ACHN (cell line): ENCODE measurements at regions not wholly inside any gene's neighbourhood (a gene's known extent, or its start where the extent isn't known, plus 50 kb on each side); places are given as distances from the start of the nearest gene placed in this dataset.
"Not testable (repeated sequence)": the region's sequence is repeated elsewhere in the genome, so short reads cannot be mapped to it uniquely, and the experiment has no call there.

Experiments used
- DNase-seq: peaks from one replicate; pipeline ENCODE4 v3.0.0-alpha.2; 2015
- in situ Hi-C: cut with HindIII; loops from 2 replicates; pipeline ENCODE4 v1.10.0; 2017; ENCODE audit warnings: low sequenced_read_pairs, low pct_ligation_motif_present, low pct_unique_long_range_greater_than_20kb

DNA sequence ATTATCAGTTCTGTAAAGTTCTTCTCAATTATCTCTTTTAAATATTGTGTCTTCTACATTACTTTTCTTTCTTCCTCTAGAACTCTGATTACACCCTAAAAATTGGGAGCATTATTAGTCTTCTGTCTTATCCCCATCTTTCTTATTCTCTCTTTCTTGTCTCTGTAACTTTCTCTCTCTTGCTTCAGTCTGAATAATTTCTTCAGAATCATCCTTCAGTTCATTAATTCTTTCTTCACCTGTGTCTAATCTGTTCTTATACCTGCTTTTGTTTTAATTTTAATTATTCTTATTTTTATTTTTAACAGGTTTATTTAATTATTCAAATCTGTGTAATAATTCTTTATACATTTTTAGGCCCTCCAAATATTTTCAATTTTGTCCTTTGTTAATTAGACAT lies 114.3 kb downstream of the GATA3 start:
- in situ Hi-C loops = no loop called here
- DNase-seq = no peak

DNA sequence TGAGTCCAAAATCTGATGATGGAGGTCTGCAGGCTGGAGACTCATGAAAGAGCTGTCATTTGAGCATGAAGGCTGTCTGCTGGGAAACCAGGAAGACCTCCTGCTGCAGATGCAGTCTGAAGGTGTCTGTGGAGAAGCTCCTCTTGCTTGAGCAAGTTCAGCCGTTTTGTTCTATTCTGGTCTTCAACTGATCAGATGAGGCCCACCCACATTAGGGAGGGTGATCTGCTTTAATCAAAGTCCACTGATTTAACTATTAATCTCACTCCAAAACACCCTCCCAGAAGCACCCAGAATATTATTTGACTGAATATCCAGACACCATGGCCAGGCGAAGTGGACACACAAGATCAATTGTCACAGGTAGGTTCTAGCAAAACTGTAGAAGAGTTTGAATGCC lies 116.5 kb downstream of the GATA3 start:
- no peak for DNase-seq
- in situ Hi-C loops = no loop called here

DNA sequence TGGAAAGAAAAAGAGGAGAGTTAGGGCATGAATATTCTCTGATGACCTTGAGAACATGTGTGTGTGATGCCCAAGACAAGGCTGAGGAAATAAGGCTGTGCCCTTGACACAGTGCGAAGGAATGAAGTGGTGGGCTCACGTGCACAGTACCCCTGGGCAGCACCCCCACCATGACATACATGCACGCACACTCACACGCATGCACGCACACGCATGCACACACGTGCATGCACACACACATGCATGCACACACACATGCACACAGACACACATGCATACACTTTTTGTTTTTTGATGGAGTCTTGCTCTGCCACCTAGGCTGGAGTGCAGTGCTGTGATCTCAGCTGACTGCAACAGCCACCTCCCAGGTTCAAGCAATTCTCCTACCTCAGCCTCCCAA lies 118.1 kb downstream of the GATA3 start:
- no peak for DNase-seq
- in situ Hi-C loops = no loop called here

DNA sequence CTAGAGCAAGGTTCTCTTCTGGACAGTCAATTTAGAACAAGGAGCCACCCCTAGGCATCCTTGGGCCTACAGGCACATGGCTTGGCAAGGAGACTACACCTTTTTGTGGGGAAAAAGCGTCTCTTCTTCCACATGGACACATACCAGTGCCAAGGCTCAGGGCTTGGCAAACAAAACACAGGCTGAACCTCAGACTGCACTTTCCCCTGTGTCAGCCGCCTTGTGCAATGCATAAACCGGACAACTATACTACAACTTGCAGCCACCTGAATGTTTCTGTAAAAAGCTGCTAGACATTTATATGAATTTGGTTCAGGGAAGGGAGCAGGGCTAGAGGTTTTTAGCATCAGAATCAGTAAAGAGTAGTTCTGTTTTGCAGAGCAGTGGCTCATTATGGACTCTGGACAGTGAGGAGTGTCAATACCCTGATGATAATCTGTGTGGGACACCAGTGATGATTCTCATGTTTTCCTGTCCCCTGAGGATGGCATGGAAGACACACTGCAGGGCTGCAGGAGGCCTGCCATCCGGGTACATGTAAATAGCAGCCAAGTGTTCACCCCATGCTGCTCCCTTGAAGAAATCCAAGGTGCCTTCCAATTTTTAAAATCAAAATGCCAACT lies 118.9 kb downstream of the GATA3 start:
- no peak for DNase-seq
- in situ Hi-C loops = no loop called here

DNA sequence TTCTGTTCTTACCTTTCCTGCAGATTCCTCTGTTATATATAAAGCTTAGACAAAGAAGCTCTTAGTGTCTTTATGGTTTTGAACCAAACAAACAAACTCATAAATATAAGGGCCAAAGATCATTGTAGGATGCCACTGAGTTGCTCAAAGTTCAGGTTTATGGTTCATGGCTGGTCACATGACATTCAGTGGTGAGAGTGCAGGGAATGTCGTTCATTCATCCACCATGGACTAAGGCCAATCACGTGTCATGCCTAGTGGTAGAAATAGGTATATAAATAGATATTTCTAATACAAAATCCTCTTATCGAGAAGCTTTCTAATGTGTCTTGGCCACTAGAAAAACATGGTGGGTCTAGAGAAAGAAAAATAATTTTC lies 119.4 kb downstream of the GATA3 start:
- in situ Hi-C loops = no loop called here
- DNase-seq = no peak

DNA sequence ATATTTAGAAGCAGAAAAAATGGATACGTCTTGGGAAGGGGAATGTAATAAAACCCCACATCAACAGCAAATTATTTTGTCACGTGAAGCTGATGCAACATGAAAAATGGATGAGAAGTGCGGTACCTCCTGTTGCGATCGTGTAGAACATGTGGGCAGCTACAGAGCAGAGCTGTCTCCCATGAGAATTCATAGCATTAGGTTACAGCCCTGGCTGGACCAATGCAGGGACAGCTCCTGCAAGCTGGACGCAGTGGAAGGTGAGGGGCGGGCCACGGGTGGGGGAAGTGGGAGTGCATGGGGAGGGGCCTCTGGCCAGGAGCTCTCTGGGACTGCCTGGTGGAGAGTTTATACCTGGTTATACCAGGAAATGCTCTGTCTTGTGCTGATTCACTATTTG lies 120.3 kb downstream of the GATA3 start:
- in situ Hi-C loops = no loop called here
- no peak for DNase-seq

DNA sequence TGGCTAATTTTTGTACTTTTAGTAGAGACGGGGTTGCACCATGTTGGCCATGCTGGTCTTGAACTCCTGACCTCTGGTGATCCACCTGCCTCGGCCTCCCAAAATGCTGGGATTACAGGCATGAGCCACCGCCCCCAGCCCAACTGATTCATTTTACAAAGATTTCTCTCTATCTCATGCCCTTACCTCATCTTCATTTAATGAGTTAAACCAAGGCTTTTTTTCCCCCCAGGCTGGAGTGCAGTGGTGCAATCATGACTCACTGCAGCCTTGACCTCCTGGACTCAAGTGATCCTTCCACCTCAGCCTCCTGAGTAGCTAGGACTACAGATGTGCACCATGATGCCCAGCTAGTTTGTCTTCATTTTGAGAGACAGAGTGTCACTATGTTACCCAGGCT lies 123.0 kb downstream of the GATA3 start:
- DNase-seq, in situ Hi-C loops: not testable (repeated sequence)

DNA sequence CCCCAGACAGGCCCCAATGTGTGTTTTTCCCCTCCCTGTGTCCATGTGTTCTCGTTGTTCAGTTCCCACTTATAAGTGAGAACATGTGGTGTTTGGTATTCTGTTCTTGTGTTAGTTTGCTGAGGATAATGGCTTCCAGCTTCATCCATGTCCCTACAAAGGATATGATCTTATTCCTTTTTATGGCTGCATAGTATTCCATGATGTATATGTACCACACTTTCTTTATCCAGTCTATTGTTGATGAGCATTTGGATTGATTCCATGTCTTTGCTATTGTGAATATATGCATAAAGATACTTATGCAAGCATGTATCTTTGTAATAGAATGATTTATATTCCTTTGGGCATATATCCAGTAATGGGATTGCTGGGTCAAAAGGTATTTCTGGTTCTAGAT lies 125.3 kb downstream of the GATA3 start:
- DNase-seq, in situ Hi-C loops: not testable (repeated sequence)

DNA sequence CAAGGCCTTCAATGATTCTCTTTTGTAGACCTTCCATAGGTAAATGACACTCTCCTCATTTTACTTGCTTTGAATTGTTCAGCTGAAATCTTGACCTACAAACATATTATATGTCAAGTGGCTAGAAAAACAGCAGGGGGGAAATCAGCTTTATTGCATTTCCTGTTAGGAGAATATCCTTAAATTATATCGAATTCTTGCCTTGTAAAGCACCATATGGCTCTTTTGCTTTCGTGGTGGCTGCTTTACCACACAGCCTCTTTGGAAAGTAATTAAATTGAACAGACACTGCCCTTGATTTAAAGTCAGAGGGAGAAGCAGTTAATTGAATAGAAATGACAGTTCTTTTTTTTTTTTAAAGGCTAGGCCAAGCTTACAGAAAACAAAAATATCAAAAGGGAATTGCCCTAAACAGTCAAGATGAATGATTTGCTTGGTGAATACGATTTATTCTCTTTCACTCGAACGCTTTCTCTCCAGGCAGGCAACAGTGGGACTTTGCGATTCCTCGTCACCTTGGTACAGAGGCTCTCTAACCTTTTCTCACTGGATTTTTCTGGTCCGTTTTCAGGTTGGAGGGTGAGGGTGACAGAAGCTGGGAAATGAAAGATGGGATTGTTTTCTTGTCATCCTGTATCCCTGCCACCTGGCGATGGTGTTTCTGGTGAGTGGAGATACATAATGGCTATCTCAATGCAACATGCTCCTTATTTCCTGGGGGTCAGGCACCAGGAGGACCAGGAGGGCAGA lies 126.0 kb downstream of the GATA3 start:
- no peak for DNase-seq
- in situ Hi-C loops = no loop called here

DNA sequence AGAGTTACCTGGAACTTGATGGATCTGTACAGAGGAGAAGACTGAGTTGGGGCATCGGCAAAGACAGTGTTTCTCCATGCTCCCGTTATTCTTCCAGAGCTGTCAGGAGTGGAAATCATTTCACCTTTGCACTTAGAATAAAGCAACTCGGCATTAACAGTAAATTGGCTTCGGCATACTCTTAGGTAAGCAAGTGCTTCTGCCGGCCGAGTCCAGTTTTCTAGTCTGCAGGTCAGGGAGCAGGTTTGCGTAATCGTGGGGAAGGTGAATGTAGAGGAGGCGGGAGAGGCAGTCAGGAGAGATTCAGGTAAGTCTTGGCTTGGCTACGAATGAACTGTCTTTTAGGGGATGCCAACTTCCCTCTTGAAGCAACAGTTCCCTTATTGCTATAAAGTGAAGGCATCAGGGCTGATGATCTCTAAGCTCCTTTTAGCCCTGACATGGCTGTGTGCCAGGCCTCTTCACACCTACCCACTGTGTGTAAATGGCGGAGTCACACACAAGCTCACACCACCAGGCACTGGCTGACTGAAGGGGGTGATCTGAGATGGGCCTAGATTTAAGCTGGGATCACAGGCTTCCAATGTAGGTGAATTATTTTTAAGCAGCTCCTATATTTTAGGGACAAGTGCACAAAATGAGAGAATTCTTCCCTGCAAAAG lies 127.1 kb downstream of the GATA3 start:
- in situ Hi-C loops = no loop called here
- no peak for DNase-seq

DNA sequence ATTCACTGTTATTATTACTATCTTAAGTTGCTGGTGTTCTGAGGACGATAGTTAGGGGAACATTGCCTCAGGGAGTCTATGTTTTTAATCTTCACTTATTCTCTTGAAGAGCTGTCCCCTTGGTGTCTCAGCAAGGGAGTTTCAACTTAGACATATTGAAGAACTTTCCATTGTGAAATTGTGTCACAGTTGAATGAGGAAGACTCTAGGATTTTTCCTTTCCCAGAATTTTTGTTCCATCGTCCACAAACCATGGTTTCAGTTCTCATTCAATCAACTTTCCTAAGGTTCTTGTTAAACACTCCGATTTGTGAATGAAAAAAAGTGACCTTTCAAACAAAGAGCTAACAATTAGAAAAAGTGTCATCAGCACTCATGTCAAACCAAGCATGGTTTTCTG lies 128.3 kb downstream of the GATA3 start:
- in situ Hi-C loops = no loop called here
- no peak for DNase-seq

DNA sequence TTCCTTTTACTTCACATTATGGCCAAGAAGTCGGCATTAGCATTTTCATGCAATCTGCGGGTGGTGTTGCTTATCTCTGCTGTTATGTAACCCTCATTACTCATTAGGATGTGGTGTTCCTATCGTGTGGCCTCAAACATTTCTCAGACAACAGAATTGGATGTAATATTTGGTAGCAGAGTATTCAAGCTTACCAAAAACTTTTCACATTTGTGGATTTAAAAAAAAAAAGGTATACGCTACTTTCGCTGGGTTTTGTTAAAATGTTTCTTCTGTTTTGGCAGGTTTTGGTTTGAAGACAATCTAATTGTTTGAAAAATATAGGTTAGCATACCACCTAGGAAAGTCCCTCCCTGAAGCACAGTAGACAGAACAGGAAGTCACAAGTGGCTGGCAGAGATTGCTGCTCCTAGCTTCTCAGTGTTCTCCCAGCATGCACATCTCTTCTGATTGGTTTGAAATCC lies 128.8 kb downstream of the GATA3 start:
- in situ Hi-C loops = no loop called here
- no peak for DNase-seq

DNA sequence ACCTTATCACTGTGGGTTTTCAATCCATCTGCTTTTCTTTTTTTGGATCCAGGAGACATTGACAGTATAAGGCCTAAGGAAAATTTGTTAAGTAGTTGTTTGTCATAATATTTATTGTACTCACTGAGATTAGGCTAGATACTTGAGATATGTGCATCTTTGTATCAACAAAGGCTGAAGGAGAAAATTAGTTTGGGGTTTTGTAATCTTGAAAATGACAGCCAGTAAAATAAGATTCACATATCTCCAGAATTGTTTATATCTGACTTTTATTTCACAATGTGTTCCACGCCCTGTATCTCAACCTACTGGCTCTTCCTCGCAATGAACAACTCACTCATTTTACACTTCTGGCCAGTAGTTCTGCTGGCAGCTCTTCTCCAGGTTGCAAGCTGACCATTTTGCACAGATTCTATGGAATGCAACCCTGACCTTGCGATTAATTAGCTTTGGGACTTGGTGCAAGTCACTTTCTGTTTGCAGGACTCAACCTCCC lies 132.7 kb downstream of the GATA3 start:
- no peak for DNase-seq
- in situ Hi-C loops = no loop called here

DNA sequence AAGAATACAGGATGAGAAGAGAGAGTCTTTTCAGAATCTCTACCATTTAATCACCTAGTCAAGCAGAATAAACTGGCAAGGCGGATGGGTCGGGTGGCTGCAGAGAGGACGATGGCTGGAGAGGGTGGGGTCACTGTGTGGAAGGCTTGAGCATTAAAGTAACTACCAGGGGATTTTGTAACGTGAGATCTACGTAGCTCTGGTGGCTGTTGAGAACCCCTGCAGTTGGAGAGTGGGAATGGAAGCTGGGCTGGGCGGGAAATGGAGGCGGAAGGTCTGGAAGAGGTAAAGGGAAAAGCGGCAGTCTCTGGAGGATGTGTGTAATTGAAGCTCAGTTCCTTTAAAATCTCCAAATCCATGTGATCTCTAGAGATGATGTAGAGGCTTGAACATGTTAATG lies 135.0 kb downstream of the GATA3 start:
- DNase-seq = no peak
- in situ Hi-C loops = no loop called here

DNA sequence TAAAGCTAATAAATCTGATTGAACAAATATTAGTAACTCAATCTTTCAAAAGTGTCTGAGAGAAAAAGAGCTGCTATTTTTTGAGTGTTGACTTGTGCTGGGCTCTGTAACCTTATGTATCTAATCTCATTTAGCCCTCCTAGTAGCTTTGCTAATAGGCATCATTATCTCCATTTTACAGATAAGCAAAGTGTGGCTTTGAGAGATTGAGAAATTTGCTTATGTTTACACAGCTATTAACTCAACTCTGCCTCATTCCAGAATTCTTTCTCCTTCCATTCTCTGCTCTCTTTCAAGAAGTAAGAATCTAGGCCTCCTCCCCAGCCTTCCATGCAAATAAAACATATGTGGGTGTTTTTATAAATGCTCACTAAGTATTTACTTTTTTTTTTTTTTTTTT lies 137.8 kb downstream of the GATA3 start:
- no peak for DNase-seq
- in situ Hi-C loops = no loop called here

DNA sequence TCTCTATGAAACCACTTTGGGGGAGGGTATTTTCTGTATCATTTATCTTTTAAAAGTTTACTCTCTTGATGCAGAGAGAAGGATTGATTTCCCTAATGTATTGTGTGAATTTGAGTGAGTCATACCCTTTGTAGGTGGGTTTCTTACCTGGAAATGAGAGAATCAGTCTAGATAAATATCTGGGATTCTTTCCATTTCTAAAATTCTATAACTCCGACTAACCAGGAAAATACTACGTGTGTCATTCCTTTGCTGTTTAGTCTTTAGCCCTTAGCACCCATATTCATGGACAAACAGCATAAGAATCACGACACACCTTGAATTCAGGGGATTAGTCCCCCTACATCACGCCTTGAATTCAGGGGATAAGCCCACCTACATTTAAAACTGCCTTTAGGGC lies 139.1 kb downstream of the GATA3 start:
- no peak for DNase-seq
- in situ Hi-C loops = no loop called here

DNA sequence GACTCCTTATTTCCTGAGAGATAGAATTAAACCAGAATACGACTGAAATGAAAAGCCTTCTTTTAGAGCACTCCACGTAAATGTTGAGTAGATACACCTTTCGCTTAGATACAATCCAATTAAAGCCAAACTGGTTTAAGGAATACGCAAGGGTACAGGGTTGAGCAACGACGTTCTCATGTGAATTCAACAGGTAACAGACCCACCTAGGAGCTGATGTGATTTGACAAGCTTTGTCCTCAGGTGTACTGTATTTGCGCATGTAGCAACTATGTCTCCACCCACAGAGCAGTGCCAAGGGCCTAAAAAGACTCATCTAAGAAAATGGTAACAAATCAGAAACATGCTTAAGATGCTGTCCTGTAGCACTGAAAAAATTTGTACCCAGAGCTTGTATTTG lies 139.6 kb downstream of the GATA3 start:
- in situ Hi-C loops = no loop called here
- DNase-seq = no peak

DNA sequence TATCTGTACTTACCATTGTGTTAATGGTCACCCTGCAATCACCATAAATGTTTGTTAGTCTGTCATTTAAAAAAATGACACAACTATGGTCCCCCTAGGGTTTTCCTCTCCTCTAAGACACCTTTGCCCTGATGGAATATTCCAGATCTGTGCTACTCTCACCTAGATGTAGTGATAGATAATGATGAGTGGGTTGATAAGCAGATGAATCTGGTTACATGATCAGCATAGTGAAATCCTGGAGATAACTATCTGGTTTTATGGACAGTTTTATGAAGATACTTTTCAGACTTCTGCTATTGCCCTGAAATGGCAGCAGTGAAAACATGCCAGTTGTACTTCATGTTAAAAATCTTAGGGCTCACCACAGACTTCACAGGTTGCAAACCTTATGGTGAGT lies 152.4 kb downstream of the GATA3 start:
- DNase-seq = no peak
- in situ Hi-C loops = no loop called here

DNA sequence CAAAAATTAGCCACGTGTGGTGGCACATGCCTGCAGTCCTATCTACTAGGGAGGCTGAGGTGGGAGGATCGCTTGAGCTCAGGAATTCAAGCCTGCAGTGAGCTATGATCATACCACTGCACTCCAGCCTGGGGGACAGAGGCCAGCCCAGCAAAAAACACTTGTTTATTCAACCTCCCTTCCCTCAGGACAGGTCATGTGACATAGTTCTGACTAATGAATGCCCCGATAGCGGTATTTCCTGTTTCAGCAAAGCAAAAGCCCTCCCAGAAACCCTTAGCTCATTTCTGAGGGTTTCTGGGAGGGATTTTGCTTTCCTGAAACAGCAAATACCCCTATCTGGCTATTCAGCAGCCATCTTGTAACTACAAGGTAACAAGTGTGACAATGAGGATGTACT lies 157.1 kb downstream of the GATA3 start:
- DNase-seq = no peak
- in situ Hi-C loops = no loop called here

DNA sequence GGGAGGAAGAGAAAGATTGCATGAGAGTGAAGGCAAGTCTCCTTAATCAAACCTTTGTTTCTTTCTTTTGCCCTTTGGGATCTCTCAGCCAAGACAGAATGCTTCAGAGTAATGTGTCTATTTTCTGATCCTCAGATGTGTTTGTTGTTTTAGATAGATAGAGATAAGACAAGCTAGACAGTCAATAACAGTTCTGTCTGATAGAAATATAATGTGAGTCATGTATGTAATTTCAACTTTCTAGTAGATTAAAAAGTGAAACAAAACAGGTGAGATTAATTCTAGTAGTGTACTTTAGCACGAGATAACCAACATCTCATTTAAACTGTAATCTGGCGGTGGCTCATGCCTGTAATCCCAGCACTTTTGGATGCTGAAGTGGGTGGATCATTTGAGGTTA lies 159.2 kb downstream of the GATA3 start:
- no peak for DNase-seq
- in situ Hi-C loops = no loop called here
